Natural killer cell (primary cell): ENCODE measurements at regions not wholly inside any gene's neighbourhood (a gene's known extent, or its start where the extent isn't known, plus 50 kb on each side); places are given as distances from the start of the nearest gene placed in this dataset.

ENCODE experiments used
- ATAC-seq, 3 donors: fragments of 150-1000 bp in 2 of 3; fragments of 200-7000 bp in 1 of 3; cut with Tn5 transposase; 1 replicate in 1 of 3; 2 replicates in 2 of 3; pipeline ENCODE4 v1.10.0; 2021; ENCODE audit warnings: mild to moderate bottlenecking in 2 of 3, moderate library complexity in 2 of 3
- DNase-seq, 2 donors: peaks; one replicate each; pipeline versions ENCODE4 v3.0.0 to v3.0.0-alpha.2; 2013 to 2021; ENCODE audit warnings: mixed read lengths in 1 of 2
- H3K27ac ChIP-seq: one replicate; pipeline ENCODE4 v1.5.1; 2013; ENCODE audit warnings: mild to moderate bottlenecking, low read length
- H3K27me3 ChIP-seq: one replicate; pipeline ENCODE4 v1.6.1; 2013; ENCODE audit warnings: low read length; ENCODE audit not compliant: control insufficient read depth, insufficient read depth
- H3K36me3 ChIP-seq: one replicate; pipeline ENCODE4 v1.6.1; 2013; ENCODE audit warnings: low read length; ENCODE audit not compliant: control insufficient read depth, insufficient read depth
- H3K4me1 ChIP-seq: one replicate; pipeline ENCODE4 v1.6.1; 2013; ENCODE audit warnings: low read length; ENCODE audit not compliant: control insufficient read depth, insufficient read depth
- H3K4me3 ChIP-seq: one replicate; pipeline ENCODE4 v1.5.1; 2013; ENCODE audit warnings: low read length
- H3K9me3 ChIP-seq: one replicate; pipeline ENCODE4 v1.6.1; 2013; ENCODE audit warnings: low read length; ENCODE audit not compliant: control insufficient read depth, insufficient read depth
- H3K27ac Mint-ChIP-seq, 2 donors: one replicate each; pipeline ENCODE4 v1.8.0; 2022; ENCODE audit warnings: mild to moderate bottlenecking in 2 of 2, mixed read lengths in 2 of 2, moderate library complexity in 1 of 2
- H3K27me3 Mint-ChIP-seq, 2 donors: one replicate each; pipeline ENCODE4 v1.8.0; 2022; ENCODE audit warnings: low read depth in 2 of 2, mixed read lengths in 2 of 2
- H3K36me3 Mint-ChIP-seq: one replicate; pipeline ENCODE4 v1.8.0; 2022; ENCODE audit warnings: mixed read lengths
- H3K4me1 Mint-ChIP-seq, 2 donors: one replicate each; pipeline ENCODE4 v1.8.0; 2022; ENCODE audit warnings: mixed read lengths in 2 of 2
- H3K4me3 Mint-ChIP-seq: one replicate; pipeline ENCODE4 v1.8.0; 2022; ENCODE audit warnings: mild to moderate bottlenecking, moderate library complexity, mixed read lengths
- H3K9me3 Mint-ChIP-seq, 2 donors: one replicate each; pipeline ENCODE4 v1.8.0; 2022; ENCODE audit warnings: mixed read lengths in 2 of 2
- CTCF ChIP-seq: fragments of 200-600 bp; IDR thresholded peaks from one replicate; pipeline ENCODE4 v1.8.0; 2022; ENCODE audit warnings: antibody characterized with exemption
- WGBS: methylation state at CpG from one replicate; pipeline ENCODE4 v1.1.7; 2013; ENCODE audit warnings: missing lambda C conversion rate; ENCODE audit not compliant: insufficient coverage; 5-methylcytosine and 5-hydroxymethylcytosine counted together
- intact Hi-C: fragments of 100-400 bp; cut with micrococcal nuclease; formaldehyde crosslinking; loops from one replicate; pipeline ENCODE4 v1.14.2; 2022

- H3K4me1 Mint-ChIP-seq, result no peaks in the 10 kb centered on the region
- 89% methylated on average over 15 of the region's 15 CpGs for WGBS
- H3K27me3 Mint-ChIP-seq, result no peaks in the 10 kb centered on the region
- intact Hi-C loops, result no loop called here
- ATAC-seq (no peak), DNase-seq (no peak)
- H3K4me3 ChIP-seq, result no peak overlapping the region
- no peaks in the 10 kb centered on the region for H3K36me3 Mint-ChIP-seq
- H3K27ac ChIP-seq, result no peak overlapping the region
- no peak for TF ChIP-seq CTCF
- no peak overlapping the region for H3K4me3 Mint-ChIP-seq
- H3K36me3 ChIP-seq, result no peaks in the 10 kb centered on the region
- no peak overlapping the region for H3K27ac Mint-ChIP-seq
- H3K27me3 ChIP-seq, result no peaks in the 10 kb centered on the region
- no peaks in the 10 kb centered on the region for H3K9me3 Mint-ChIP-seq
- H3K9me3 ChIP-seq, result no peaks in the 10 kb centered on the region
- peaks cover 4% of the 10 kb centered on the region for H3K4me1 ChIP-seq
These were observed 59.8 kb upstream of the TPM4 start for GRCh38 chr19:16016226-16017137.

- Histone ChIP-seq H3K27me3 (no peaks in the 10 kb centered on the region), H3K4me1 (peaks cover 4% of the 10 kb centered on the region), H3K9me3 (no peaks in the 10 kb centered on the region), H3K36me3 (no peaks in the 10 kb centered on the region), H3K27ac (no peak overlapping the region), H3K4me3 (no peak overlapping the region)
- no peak for TF ChIP-seq CTCF
- H3K4me1 Mint-ChIP-seq, result no peaks in the 10 kb centered on the region
- intact Hi-C loops, result no loop called here
- WGBS, result 95% methylated on average over 11 of the region's 11 CpGs
- H3K9me3 Mint-ChIP-seq, result no peaks in the 10 kb centered on the region
- H3K27me3 Mint-ChIP-seq, result no peaks in the 10 kb centered on the region
- no peak overlapping the region for H3K4me3 Mint-ChIP-seq
- no peak for DNase-seq
- H3K27ac Mint-ChIP-seq, result no peak overlapping the region
- H3K36me3 Mint-ChIP-seq, result no peaks in the 10 kb centered on the region
- no peak for ATAC-seq
These were observed 59.2 kb upstream of the TPM4 start for GRCh38 chr19:16017138-16017490.

GRCh38 chr19:16018106-16018755, 58.1 kb upstream of the TPM4 start:
- Mint-ChIP-seq H3K4me3 (no peak overlapping the region), H3K4me1 (no peaks in the 10 kb centered on the region), H3K9me3 (no peaks in the 10 kb centered on the region), H3K27me3 (no peaks in the 10 kb centered on the region), H3K27ac (no peak overlapping the region), H3K36me3 (no peaks in the 10 kb centered on the region)
- Histone ChIP-seq H3K4me1 (peaks cover 4% of the 10 kb centered on the region), H3K27me3 (no peaks in the 10 kb centered on the region), H3K27ac (no peak overlapping the region), H3K9me3 (no peaks in the 10 kb centered on the region), H3K4me3 (no peak overlapping the region), H3K36me3 (no peaks in the 10 kb centered on the region)
- no peak for TF ChIP-seq CTCF
- no peak for ATAC-seq
- 90% methylated on average over 17 of the region's 17 CpGs for whole genome bisulfite sequencing
- intact Hi-C loops, result no loop called here
- DNase-seq, result no peak
